Ovary (tissue), 7 donors: ENCODE measurements at regions not wholly inside any gene's neighbourhood (a gene's known extent, or its start where the extent isn't known, plus 50 kb on each side); places are given as distances from the start of the nearest gene placed in this dataset.

ENCODE experiments used
- DNase-seq, 5 donors: peaks; one replicate each; pipeline ENCODE4 v3.0.0-alpha.2; 2019 to 2020
- H3K27ac ChIP-seq, 2 donors: fragments of 200-600 bp; one replicate each; pipeline versions ENCODE4 v1.5.1 to v1.8.0; 2019 to 2022
- H3K27me3 ChIP-seq: fragments of 200-600 bp; one replicate; pipeline ENCODE4 v1.8.0; 2022
- H3K36me3 ChIP-seq: fragments of 200-600 bp; sonication (generic); one replicate; pipeline ENCODE4 v1.5.1; 2019
- H3K4me1 ChIP-seq: one replicate; pipeline ENCODE4 v1.8.1; 2013; ENCODE audit warnings: mild to moderate bottlenecking, moderate library complexity; ENCODE audit not compliant: insufficient read depth
- H3K4me3 ChIP-seq: fragments of 200-600 bp; sonication (generic); one replicate; pipeline ENCODE4 v1.5.1; 2017
- H3K9me3 ChIP-seq, 2 donors: fragments of 200-600 bp in 1 of 2; sonication (generic) in 1 of 2; one replicate each; pipeline versions ENCODE4 v1.5.1 to v1.8.1; 2013 to 2019; ENCODE audit warnings: mild to moderate bottlenecking in 1 of 2, moderate library complexity in 1 of 2
- CTCF ChIP-seq, 3 donors: fragments of 450-650 bp in 2 of 3; fragments of 200-600 bp in 1 of 3; IDR thresholded peaks; one replicate each; pipeline versions ENCODE4 v1.5.1 to v1.8.0; 2016 to 2022; ENCODE audit warnings: antibody characterized with exemption in 3 of 3, mild to moderate bottlenecking in 1 of 3
- EP300 ChIP-seq: sonication (generic); formaldehyde crosslinking; IDR thresholded peaks from one replicate; pipeline ENCODE4 v1.6.1; 2017; ENCODE audit warnings: antibody characterized with exemption
- POLR2A ChIP-seq: fragments of 450-650 bp; IDR thresholded peaks from one replicate; pipeline ENCODE4 v1.6.1; 2017; ENCODE audit warnings: antibody characterized with exemption, mild to moderate bottlenecking, moderate library complexity
- WGBS, 3 donors: extraction: QIAGEN DNeasy Blood & Tissue Kit in 1 of 3; methylation state at CpG; one replicate each; pipeline versions ENCODE4 v1.1.5 to v1.1.7; 2013 to 2017; 5-methylcytosine and 5-hydroxymethylcytosine counted together
- intact Hi-C, 4 donors: fragments of 100-400 bp; cut with DNase I; formaldehyde crosslinking; loops; one replicate each; pipeline versions ENCODE4 v1.11.0 to v1.15.1; 2022 to 2023
- donor health status: DM: no; HTN: no; CAD: no; lungs with moderate emphysema.
- donor health status: DM: no; HTN: no; CAD: no.
- donor health status: Bipolar disorder and iron deficiency.
- donor health status: DM: no; HTN: no; CAD: no.
- donor health status: DM: yes; HTN: yes; CAD: no.

DNA sequence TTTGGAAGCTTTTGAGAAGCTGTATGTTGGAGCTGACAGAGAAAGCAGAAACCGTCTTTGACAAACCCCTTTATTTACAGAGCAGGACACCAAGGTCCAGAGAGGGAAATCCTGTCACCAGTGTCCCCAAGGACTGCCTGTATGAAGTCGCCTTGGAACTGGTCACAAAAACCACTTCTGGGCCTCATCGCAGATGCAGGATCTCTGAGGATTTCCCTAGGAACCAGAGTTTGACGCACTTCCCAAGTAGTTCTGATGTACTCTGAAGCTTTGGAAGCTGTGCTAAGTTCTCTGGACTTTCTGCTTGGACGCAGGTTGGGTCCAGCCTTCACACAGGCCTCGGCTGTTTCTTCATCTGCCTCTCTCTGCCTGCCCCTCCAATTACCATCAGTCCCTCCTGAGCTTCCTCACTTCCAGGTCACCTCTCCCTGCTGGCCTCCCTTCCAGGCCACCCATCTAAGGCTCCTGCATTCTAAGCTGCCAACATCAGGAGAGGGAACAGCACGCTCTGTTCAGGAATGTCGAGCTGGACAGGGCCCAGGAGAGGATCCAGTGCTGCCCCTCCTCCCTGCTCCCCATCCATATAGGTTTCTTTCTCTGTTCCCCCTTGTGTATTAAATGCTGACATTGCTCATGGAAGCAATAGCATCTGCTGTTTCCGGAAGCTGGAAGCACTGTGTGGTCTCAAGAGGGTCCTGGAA, 270.8 kb downstream of the OPA1 start:
- TF ChIP-seq CTCF (IDR thresholded peaks at IDR 0.05), result no peak
- no peak for TF ChIP-seq EP300
- TF ChIP-seq POLR2A, result no peak
- Histone ChIP-seq H3K9me3 (no peaks in the 10 kb centered on the region), H3K4me3 (no peak overlapping the region), H3K36me3 (no peaks in the 10 kb centered on the region), H3K27ac (no peak overlapping the region), H3K27me3 (no peaks in the 10 kb centered on the region), H3K4me1 (no peaks in the 10 kb centered on the region)
- 52 to 64% (median 56%) methylated on average over 9 of the region's 9 CpGs for WGBS, 3 donors
- intact Hi-C loops, result no loop called here
- DNase-seq, result peak in 2 of 5 donors; percentile 31 to 70

DNA sequence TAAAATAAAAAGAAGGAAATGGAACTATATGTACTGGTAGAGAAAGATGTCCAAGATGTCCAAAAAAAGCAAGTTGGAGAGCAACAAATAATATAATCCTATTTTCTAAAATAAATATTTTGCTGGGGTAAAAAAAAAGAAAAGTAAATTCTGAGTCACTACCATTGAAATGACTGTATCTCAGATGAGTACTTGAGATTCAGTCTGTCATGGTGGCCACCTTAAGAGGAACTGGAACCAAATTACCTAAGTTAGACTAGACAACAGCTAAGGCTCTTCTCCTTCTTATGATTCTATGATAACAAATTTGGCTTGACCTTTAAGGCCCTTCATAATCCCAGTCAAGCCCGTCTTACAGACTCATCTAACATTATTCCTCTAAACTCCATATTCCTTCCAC, 270.6 kb upstream of the HES1 start:
- intact Hi-C loops, result no loop called here
- H3K27ac ChIP-seq, result no peak overlapping the region
- H3K36me3 ChIP-seq, result no peaks in the 10 kb centered on the region
- DNase-seq, result no peak
- no peaks in the 10 kb centered on the region for H3K27me3 ChIP-seq
- peaks cover 2% of the 10 kb centered on the region for H3K4me1 ChIP-seq
- no peaks in the 10 kb centered on the region for H3K9me3 ChIP-seq
- no peak overlapping the region for H3K4me3 ChIP-seq
- WGBS, 3 donors, result 93 to 96% (median 95%) methylated on average over 1 of the region's 1 CpG
- TF ChIP-seq POLR2A (no peak), CTCF (IDR thresholded peaks at IDR 0.05) (no peak), EP300 (no peak)

DNA sequence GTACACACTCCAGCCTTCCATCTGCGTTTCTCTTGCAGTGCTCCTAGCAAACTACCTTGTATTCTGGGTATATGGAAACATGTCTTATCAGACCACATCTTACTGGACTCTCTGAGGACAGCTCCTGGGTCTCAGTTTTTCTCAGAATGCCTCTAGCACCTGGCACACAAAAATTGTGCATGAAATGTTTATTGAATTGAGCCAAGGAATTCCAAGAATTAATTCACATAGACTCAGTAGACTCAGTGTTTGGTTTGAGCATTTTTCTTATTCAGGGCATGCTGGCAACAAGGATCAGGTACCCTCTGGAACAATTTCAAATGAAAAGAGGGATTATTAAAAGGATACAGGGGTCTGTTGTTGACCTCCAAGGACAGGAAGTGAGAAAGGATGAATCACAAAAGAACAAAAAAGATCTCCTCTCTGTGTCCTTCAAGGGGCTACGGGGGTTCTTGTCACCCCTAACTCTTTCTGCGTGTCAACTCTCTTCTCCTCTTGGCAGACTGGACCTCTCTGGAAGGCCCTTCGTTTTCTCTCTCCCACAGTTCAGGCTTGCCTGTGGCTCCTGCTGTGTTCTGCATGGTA, 270.0 kb upstream of the HES1 start:
- no peak overlapping the region for H3K27ac ChIP-seq
- WGBS, 3 donors, result 59 to 70% (median 69%) methylated on average over 4 of the region's 4 CpGs

DNA sequence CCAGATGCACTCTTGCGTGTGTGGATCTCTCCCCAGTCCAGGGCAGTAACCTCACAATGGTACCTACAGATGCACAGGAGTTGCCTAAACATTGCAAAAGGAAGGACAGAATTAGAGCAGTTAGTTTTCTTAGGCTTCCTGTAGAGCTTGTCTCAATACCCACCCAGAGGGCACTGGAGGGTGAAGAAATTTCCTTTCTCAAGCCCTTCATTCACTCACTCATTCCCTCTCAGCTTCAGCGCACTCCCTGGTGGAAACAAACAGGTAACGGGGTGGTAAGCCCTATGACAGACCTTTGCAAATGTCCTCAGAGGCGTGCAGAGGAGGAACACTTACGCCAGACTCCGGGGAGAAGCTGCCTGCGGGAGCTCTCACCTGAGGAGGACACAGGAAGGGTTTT, 267.4 kb upstream of the HES1 start:
- no peak overlapping the region for H3K4me3 ChIP-seq
- TF ChIP-seq EP300, result no peak
- TF ChIP-seq POLR2A, result no peak
- no peak for TF ChIP-seq CTCF (IDR thresholded peaks at IDR 0.05)
- intact Hi-C loops, result no loop called here
- peaks cover 2% of the 10 kb centered on the region for H3K4me1 ChIP-seq
- no peaks in the 10 kb centered on the region for H3K36me3 ChIP-seq
- 97 to 100% (median 97%) methylated on average over 7 of the region's 7 CpGs for WGBS, 3 donors
- DNase-seq, result no peak
- H3K27ac ChIP-seq, result no peak overlapping the region
- no peaks in the 10 kb centered on the region for H3K9me3 ChIP-seq
- H3K27me3 ChIP-seq, result no peaks in the 10 kb centered on the region

More for the DNA sequence above, 270.0 kb upstream of the HES1 start:
- intact Hi-C loops, result no loop called here
- Histone ChIP-seq H3K36me3 (no peaks in the 10 kb centered on the region), H3K4me3 (no peak overlapping the region), H3K9me3 (no peaks in the 10 kb centered on the region), H3K4me1 (peaks cover 2% of the 10 kb centered on the region), H3K27me3 (no peaks in the 10 kb centered on the region)
- no peak for DNase-seq
- TF ChIP-seq POLR2A (no peak), CTCF (IDR thresholded peaks at IDR 0.05) (no peak), EP300 (no peak)
